HepG2 (cell line): ENCODE measurements at regions not wholly inside any gene's neighbourhood (a gene's known extent, or its start where the extent isn't known, plus 50 kb on each side); places are given as distances from the start of the nearest gene placed in this dataset.
"Not testable (repeated sequence)": the region's sequence is repeated elsewhere in the genome, so short reads cannot be mapped to it uniquely, and the experiment has no call there.

Experiments used
- ATAC-seq: fragments of 200-7000 bp; cut with Tn5 transposase; 3 replicates; pipeline ENCODE4 v1.9.1; 2020; ENCODE audit warnings: mild to moderate bottlenecking, moderate library complexity
- BruUV-seq: library from RNA; stranded (reverse); fragments of 400-500 nt; replicated peaks from 2 replicates; lab custom pipeline; 2021; lab: Mats Ljungman, UMichigan
- CTCF ChIA-PET: fragments of 300-600 bp; formaldehyde crosslinking; extraction: SDS; loops from one replicate; lab custom pipeline; 2021; ENCODE audit warnings: low total read pairs, inconsistent platforms, low intra/inter-chr PET ratio; lab: Yijun Ruan, JAX
- POLR2A ChIA-PET: fragments of 350-600 bp; sonication (Branson Sonifier 250); formaldehyde crosslinking; loops from one replicate; lab custom pipeline; 2020; ENCODE audit warnings: antibody characterized with exemption, inconsistent platforms; lab: Yijun Ruan, JAX
- DNase-seq: peaks from one replicate; pipeline ENCODE4 v3.0.0-alpha.2; 2015; ENCODE audit warnings: low spot score
- FAIRE-seq: peaks from 3 replicates; lab custom pipeline; 2011; peaks lifted over from hg19 to GRCh38; lab: Jason Lieb, UNC
- H2AFZ ChIP-seq: one replicate; pipeline ENCODE4 v1.6.1; 2011; ENCODE audit warnings: low read length, inconsistent platforms
- H3K27ac ChIP-seq: fragments of 300-600 bp; 3 replicates; pipeline ENCODE4 v1.8.0; 2011; ENCODE audit warnings: mixed run types, mild to moderate bottlenecking, mixed read lengths, low read length, inconsistent platforms; ENCODE audit not compliant: insufficient read depth; ENCODE audit errors: extremely low read length
- H3K27me3 ChIP-seq, 2 experiments: fragments of 200-600 bp in 1 of 2; 2 replicates in 1 of 2; 3 replicates in 1 of 2; pipeline versions ENCODE4 v1.6.0 to v1.8.0; 2011; ENCODE audit warnings: low read length in 2 of 2, mild to moderate bottlenecking in 2 of 2, moderate library complexity in 2 of 2, inconsistent platforms in 1 of 2; ENCODE audit not compliant: insufficient read depth in 2 of 2, control insufficient read depth in 1 of 2
- H3K36me3 ChIP-seq, 2 experiments: fragments of 200-600 bp in 1 of 2; replicated peaks in 1 of 2; 2 replicates in 1 of 2; 3 replicates in 1 of 2; pipeline versions ENCODE4 v1.5.1 to v1.8.0; 2011; ENCODE audit warnings: low read length in 2 of 2, inconsistent platforms in 1 of 2; ENCODE audit not compliant: insufficient read depth in 2 of 2, control insufficient read depth in 1 of 2
- H3K4me1 ChIP-seq: 2 replicates; pipeline ENCODE4 v1.5.1; 2012; ENCODE audit warnings: low read length, inconsistent platforms; ENCODE audit not compliant: insufficient read depth
- H3K4me2 ChIP-seq: 2 replicates; pipeline ENCODE4 v1.6.0; 2011; ENCODE audit warnings: low read depth, low read length, inconsistent platforms
- H3K4me3 ChIP-seq, 3 experiments: fragments of 200-600 bp in 1 of 3; sonication (generic), shearing (Covaris generic) in 1 of 3; replicated peaks in 1 of 3; 2 replicates each; pipeline ENCODE4 v1.5.1; 2011 to 2016; ENCODE audit warnings: low read length in 3 of 3, inconsistent platforms in 2 of 3, low read depth in 2 of 3, mild to moderate bottlenecking in 2 of 3, control low read depth in 1 of 3, mixed read lengths in 1 of 3; ENCODE audit not compliant: insufficient read depth in 1 of 3
- H3K79me2 ChIP-seq: one replicate; pipeline ENCODE4 v1.6.1; 2011; ENCODE audit warnings: low read length, inconsistent platforms; ENCODE audit not compliant: insufficient read depth
- H3K9ac ChIP-seq: 2 replicates; pipeline ENCODE4 v1.6.0; 2011; ENCODE audit warnings: mild to moderate bottlenecking, low read depth, low read length, inconsistent platforms; ENCODE audit not compliant: insufficient read depth
- H3K9me3 ChIP-seq: 2 replicates; pipeline ENCODE4 v1.5.1; 2012; ENCODE audit warnings: mild to moderate bottlenecking, low read length
- H4K20me1 ChIP-seq: 2 replicates; pipeline ENCODE4 v1.6.0; 2011; ENCODE audit warnings: inconsistent platforms, mild to moderate bottlenecking, low read length, moderate library complexity; ENCODE audit not compliant: insufficient read depth
- WGBS: methylation state at CpG from one replicate; pipeline ENCODE4 v1.1.6; 2017; ENCODE audit warnings: low lambda C conversion rate; 5-methylcytosine and 5-hydroxymethylcytosine counted together
- in situ Hi-C: cut with HindIII; loops from 2 replicates; pipeline ENCODE4 v1.10.0; 2017; ENCODE audit warnings: low pct_unique_long_range_greater_than_20kb; ENCODE audit not compliant: extremely low pct_ligation_motif_present
- intact Hi-C: fragments of 100-400 bp; cut with micrococcal nuclease; formaldehyde crosslinking; loops from one replicate; pipeline ENCODE4 v1.10.0; 2022; ENCODE audit not compliant: unreplicated experiment

DNA sequence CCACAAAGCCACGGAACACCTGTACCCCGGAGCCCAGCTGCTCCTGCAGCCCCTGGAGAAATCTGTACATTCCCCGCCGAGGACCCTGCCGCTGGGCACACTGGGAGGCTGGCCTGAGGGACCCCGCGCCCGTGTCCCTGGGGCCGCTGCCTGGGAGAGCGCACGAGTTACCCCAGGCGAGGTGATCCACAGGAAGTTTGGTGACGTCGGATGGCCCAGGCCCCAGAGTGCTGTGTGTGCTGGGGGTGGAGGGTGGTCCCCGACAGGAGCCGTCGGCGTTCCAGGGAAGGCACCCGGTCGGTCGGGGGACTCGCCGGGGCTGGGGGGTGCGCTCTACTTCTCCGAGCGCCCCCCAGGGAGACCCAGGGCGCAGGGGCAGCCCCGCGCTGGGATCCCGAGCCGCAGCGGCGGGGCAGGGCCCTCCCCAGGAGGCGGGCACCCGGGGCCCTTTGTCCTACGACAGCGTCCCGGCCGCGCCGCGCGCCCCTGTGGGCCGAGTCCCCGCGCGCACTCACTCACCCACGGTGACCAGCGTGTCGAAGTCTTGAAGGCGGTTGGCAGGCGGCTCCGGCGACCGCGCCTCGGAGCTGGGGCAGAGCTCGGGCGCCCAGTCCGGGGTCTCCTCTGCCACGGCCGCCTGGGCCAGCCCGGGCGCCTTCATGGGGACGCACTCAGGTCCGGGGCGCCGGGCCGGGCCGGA lies 129.5 kb upstream of the PRKX start:
- H3K4me2 ChIP-seq, H3K79me2 ChIP-seq, in situ Hi-C loops, FAIRE-seq, DNase-seq, H2AFZ ChIP-seq, POLR2A ChIA-PET, H3K4me1 ChIP-seq, H3K4me3 ChIP-seq, CTCF ChIA-PET, H3K9me3 ChIP-seq, H4K20me1 ChIP-seq, H3K36me3 ChIP-seq, H3K27ac ChIP-seq, H3K9ac ChIP-seq, intact Hi-C loops, H3K27me3 ChIP-seq: not testable (repeated sequence)
- WGBS: no CpG with 5 or more reads among the region's 70 CpGs
- peak; percentile 61 for ATAC-seq
- TSS peak; percentile 73 for BruUV-seq

- H3K36me3 ChIP-seq, ATAC-seq, H3K4me1 ChIP-seq, H3K4me3 ChIP-seq, in situ Hi-C loops, H3K27me3 ChIP-seq, POLR2A ChIA-PET, H3K9ac ChIP-seq, intact Hi-C loops, FAIRE-seq, CTCF ChIA-PET, H4K20me1 ChIP-seq, H3K9me3 ChIP-seq, DNase-seq, H3K79me2 ChIP-seq, H2AFZ ChIP-seq, H3K27ac ChIP-seq, H3K4me2 ChIP-seq: not testable (repeated sequence)
- TSS peak; percentile 73 for BruUV-seq
- 98% methylated on average over 14 of the region's 24 CpGs for WGBS
These were observed 125.3 kb upstream of the PRKX start for GRCh38 chrX:3838754-3839153.

DNA sequence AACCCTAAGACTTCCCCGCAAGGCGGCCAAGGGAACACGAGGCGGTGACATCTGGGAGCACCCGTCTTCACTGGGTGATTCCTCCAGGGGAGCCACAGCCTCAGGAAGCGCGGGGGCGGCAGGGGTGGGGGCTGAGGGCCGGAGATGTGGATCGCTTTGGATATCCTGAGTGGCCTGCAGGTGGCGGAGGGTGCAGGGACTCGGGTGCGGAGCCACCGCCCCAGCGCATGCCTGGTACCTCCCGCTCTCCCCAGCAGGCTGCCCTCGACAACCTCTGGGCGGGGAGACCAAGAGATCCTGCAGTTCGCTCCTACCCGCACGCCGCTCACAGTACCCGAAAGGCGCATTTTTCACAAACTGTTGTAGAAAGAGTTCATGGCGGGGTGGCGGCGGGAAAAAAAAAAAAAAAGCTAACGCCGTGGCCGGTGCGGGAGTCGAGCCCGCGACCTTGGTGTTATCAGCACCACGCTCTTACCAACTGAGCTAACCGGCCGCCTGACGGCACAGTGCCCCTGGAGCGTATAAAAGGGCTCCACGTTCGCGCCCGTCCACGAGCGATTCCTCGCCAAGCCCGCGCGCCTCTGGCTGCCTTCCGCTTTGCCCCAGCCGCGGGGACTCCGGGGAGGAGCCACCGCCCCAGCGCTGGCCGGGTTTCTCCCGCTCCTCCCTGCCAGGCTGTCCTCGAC lies 124.7 kb upstream of the PRKX start:
- H3K79me2 ChIP-seq, H3K36me3 ChIP-seq, H3K27ac ChIP-seq, DNase-seq, FAIRE-seq, H3K9me3 ChIP-seq, BruUV-seq, ATAC-seq, H4K20me1 ChIP-seq, H3K9ac ChIP-seq, POLR2A ChIA-PET, H3K4me3 ChIP-seq, intact Hi-C loops, H3K27me3 ChIP-seq, H2AFZ ChIP-seq, H3K4me2 ChIP-seq, in situ Hi-C loops, CTCF ChIA-PET, H3K4me1 ChIP-seq: not testable (repeated sequence)
- 99% methylated on average over 19 of the region's 58 CpGs for WGBS

GRCh38 chrX:3837211-3837610 lies 123.8 kb upstream of the PRKX start:
- in situ Hi-C loops, H2AFZ ChIP-seq, DNase-seq, H3K79me2 ChIP-seq, H3K36me3 ChIP-seq, H3K4me3 ChIP-seq, H3K9ac ChIP-seq, H3K9me3 ChIP-seq, intact Hi-C loops, H3K4me1 ChIP-seq, POLR2A ChIA-PET, CTCF ChIA-PET, BruUV-seq, H3K27me3 ChIP-seq, H3K27ac ChIP-seq, H4K20me1 ChIP-seq, H3K4me2 ChIP-seq, FAIRE-seq: not testable (repeated sequence)
- no CpG with 5 or more reads among the region's 13 CpGs for WGBS
- ATAC-seq: peak; percentile 51
